ENCODE measurements at regions not wholly inside any gene's neighbourhood (a gene's known extent, or its start where the extent isn't known, plus 50 kb on each side); places are given as distances from the start of the nearest gene placed in this dataset.

- no peak for DNase-seq (ENCODE audit: low read depth in 2 of 2)
- no peak overlapping the region for H3K9ac ChIP-seq (ENCODE audit: insufficient read depth, low read length)
- no peaks in the 10 kb centered on the region for H3K9me3 ChIP-seq (ENCODE audit: control insufficient read depth, insufficient read depth, low read depth, low read length)
- no peak overlapping the region for H2AFZ ChIP-seq (ENCODE audit: low read length)
- H3K79me2 ChIP-seq (ENCODE audit: control insufficient read depth, insufficient read depth, low read length): no peaks in the 10 kb centered on the region
- no peak overlapping the region for H3K4me3 ChIP-seq (replicated peaks in 1 of 4; ENCODE audit: control extremely low read depth in 1 of 4, insufficient read depth in 1 of 4, low read depth in 3 of 4, low read length in 4 of 4)
- H3K4me2 ChIP-seq (ENCODE audit: extremely low read depth, insufficient read depth, low read length): no peak overlapping the region
- H3K4me1 ChIP-seq (ENCODE audit: control insufficient read depth, extremely low read depth, insufficient read depth, low read length): no peaks in the 10 kb centered on the region
- TF ChIP-seq EZH2 (IDR thresholded peaks at IDR 0.05; ENCODE audit: low read length, missing control alignments) (no peak), CTCF (conservative IDR thresholded peaks at IDR 0.05 in 1 of 2, IDR thresholded peaks at IDR 0.05 in 1 of 2; ENCODE audit: low read depth in 1 of 2, low read length in 2 of 2) (no peak)
- no peaks in the 10 kb centered on the region for H3K36me3 ChIP-seq (ENCODE audit: control insufficient read depth, insufficient read depth, low read length)
- H3K27ac ChIP-seq (ENCODE audit: insufficient read depth, low read length): no peak overlapping the region
- no peaks in the 10 kb centered on the region for H4K20me1 ChIP-seq (ENCODE audit: control insufficient read depth, extremely low read depth, insufficient read depth, low read length)
- H3K27me3 ChIP-seq (ENCODE audit: control insufficient read depth, insufficient read depth, low read length): peaks cover 3% of the 10 kb centered on the region
Observed at GRCh38 chr10:78785991-78786390, 282.8 kb upstream of the ZMIZ1 start.

- no peaks in the 10 kb centered on the region for H4K20me1 ChIP-seq (ENCODE audit: control insufficient read depth, extremely low read depth, insufficient read depth, low read length)
- TF ChIP-seq CTCF (conservative IDR thresholded peaks at IDR 0.05 in 1 of 2, IDR thresholded peaks at IDR 0.05 in 1 of 2; ENCODE audit: low read depth in 1 of 2, low read length in 2 of 2): no peak
- TF ChIP-seq EZH2 (IDR thresholded peaks at IDR 0.05; ENCODE audit: low read length, missing control alignments): no peak
- H3K27me3 ChIP-seq (ENCODE audit: control insufficient read depth, insufficient read depth, low read length): peaks cover 3% of the 10 kb centered on the region
- H2AFZ ChIP-seq (ENCODE audit: low read length): no peak overlapping the region
- no peak overlapping the region for H3K27ac ChIP-seq (ENCODE audit: insufficient read depth, low read length)
- H3K4me1 ChIP-seq (ENCODE audit: control insufficient read depth, extremely low read depth, insufficient read depth, low read length): no peaks in the 10 kb centered on the region
- no peak overlapping the region for H3K9ac ChIP-seq (ENCODE audit: insufficient read depth, low read length)
- DNase-seq (ENCODE audit: low read depth in 2 of 2): peak in 1 of 2 donors; percentile 5
- H3K79me2 ChIP-seq (ENCODE audit: control insufficient read depth, insufficient read depth, low read length): no peaks in the 10 kb centered on the region
- H3K4me2 ChIP-seq (ENCODE audit: extremely low read depth, insufficient read depth, low read length): no peak overlapping the region
- H3K4me3 ChIP-seq (replicated peaks in 1 of 4; ENCODE audit: control extremely low read depth in 1 of 4, insufficient read depth in 1 of 4, low read depth in 3 of 4, low read length in 4 of 4): no peak overlapping the region
- no peaks in the 10 kb centered on the region for H3K9me3 ChIP-seq (ENCODE audit: control insufficient read depth, insufficient read depth, low read depth, low read length)
- no peaks in the 10 kb centered on the region for H3K36me3 ChIP-seq (ENCODE audit: control insufficient read depth, insufficient read depth, low read length)
Observed at GRCh38 chr10:78787125-78787524, 281.6 kb upstream of the ZMIZ1 start.

GRCh38 chr10:78794736-78795455 lies 273.9 kb upstream of the ZMIZ1 start:
- no peaks in the 10 kb centered on the region for H3K4me1 ChIP-seq (ENCODE audit: control insufficient read depth, extremely low read depth, insufficient read depth, low read length)

More at GRCh38 chr10:78794736-78795455, 273.9 kb upstream of the ZMIZ1 start:
- TF ChIP-seq EZH2 (IDR thresholded peaks at IDR 0.05; ENCODE audit: low read length, missing control alignments) (no peak), CTCF (conservative IDR thresholded peaks at IDR 0.05 in 1 of 2, IDR thresholded peaks at IDR 0.05 in 1 of 2; ENCODE audit: low read depth in 1 of 2, low read length in 2 of 2) (no peak)
- no peak overlapping the region for H2AFZ ChIP-seq (ENCODE audit: low read length)
- H3K27me3 ChIP-seq (ENCODE audit: control insufficient read depth, insufficient read depth, low read length): peaks cover 9% of the 10 kb centered on the region
- H4K20me1 ChIP-seq (ENCODE audit: control insufficient read depth, extremely low read depth, insufficient read depth, low read length): no peaks in the 10 kb centered on the region
- no peaks in the 10 kb centered on the region for H3K79me2 ChIP-seq (ENCODE audit: control insufficient read depth, insufficient read depth, low read length)
- H3K36me3 ChIP-seq (ENCODE audit: control insufficient read depth, insufficient read depth, low read length): no peaks in the 10 kb centered on the region
- no peaks in the 10 kb centered on the region for H3K9me3 ChIP-seq (ENCODE audit: control insufficient read depth, insufficient read depth, low read depth, low read length)
- DNase-seq (ENCODE audit: low read depth in 2 of 2): no peak
- no peak overlapping the region for H3K4me2 ChIP-seq (ENCODE audit: extremely low read depth, insufficient read depth, low read length)
- no peak overlapping the region for H3K9ac ChIP-seq (ENCODE audit: insufficient read depth, low read length)
- H3K4me3 ChIP-seq (replicated peaks in 1 of 4; ENCODE audit: control extremely low read depth in 1 of 4, insufficient read depth in 1 of 4, low read depth in 3 of 4, low read length in 4 of 4): no peak overlapping the region
- H3K27ac ChIP-seq (ENCODE audit: insufficient read depth, low read length): no peak overlapping the region
